ENCODE measurements at regions not wholly inside any gene's neighbourhood (a gene's known extent, or its start where the extent isn't known, plus 50 kb on each side); places are given as distances from the start of the nearest gene placed in this dataset.

GRCh38 chr11:97754976-97755375, 1265.8 kb upstream of the CNTN5 start:
- in situ Hi-C loops (cut with MboI; ENCODE audit: low sequenced_read_pairs in 4 of 4) (no loop called here), intact Hi-C loops (cut with DNase I; ENCODE audit: low total_unique reads) (no loop called here)
- no peaks in the 10 kb centered on the region for H3K27me3 ChIP-seq

GRCh38 chr11:97756571-97757335, 1264.0 kb upstream of the CNTN5 start:
- ATAC-seq (no peak), DNase-seq (no peak)
- Histone ChIP-seq H3K4me3 (no peak overlapping the region), H3K4me1 (no peaks in the 10 kb centered on the region), H3K9me3 (no peaks in the 10 kb centered on the region), H3K27ac (no peak overlapping the region), H3K27me3 (no peaks in the 10 kb centered on the region), H3K36me3 (no peaks in the 10 kb centered on the region)
- intact Hi-C loops (cut with DNase I; ENCODE audit: low total_unique reads) (no loop called here), in situ Hi-C loops (cut with MboI; ENCODE audit: low sequenced_read_pairs in 4 of 4) (no loop called here)
- no peak for TF ChIP-seq POLR2A (IDR thresholded peaks at IDR 0.05)
- no peak for TF ChIP-seq CTCF (IDR thresholded peaks at IDR 0.05 in 4 of 5, conservative IDR thresholded peaks at IDR 0.05 in 1 of 5)

More at GRCh38 chr11:97754976-97755375, 1265.8 kb upstream of the CNTN5 start:
- H3K4me1 ChIP-seq, result no peaks in the 10 kb centered on the region
- H3K27ac ChIP-seq, result no peak overlapping the region
- no peak overlapping the region for H3K4me3 ChIP-seq
- TF ChIP-seq POLR2A (IDR thresholded peaks at IDR 0.05) (no peak), CTCF (IDR thresholded peaks at IDR 0.05 in 4 of 5, conservative IDR thresholded peaks at IDR 0.05 in 1 of 5) (no peak)
- no peaks in the 10 kb centered on the region for H3K36me3 ChIP-seq
- DNase-seq (no peak), ATAC-seq (no peak)
- H3K9me3 ChIP-seq, result no peaks in the 10 kb centered on the region

- ATAC-seq (no peak), DNase-seq (no peak)
- in situ Hi-C loops (cut with MboI; ENCODE audit: low sequenced_read_pairs in 4 of 4) (no loop called here), intact Hi-C loops (cut with DNase I; ENCODE audit: low total_unique reads) (no loop called here)
- H3K27me3 ChIP-seq, result no peaks in the 10 kb centered on the region
- no peak overlapping the region for H3K4me3 ChIP-seq
- H3K27ac ChIP-seq, result no peak overlapping the region
- H3K4me1 ChIP-seq, result no peaks in the 10 kb centered on the region
- H3K36me3 ChIP-seq, result no peaks in the 10 kb centered on the region
- no peak for TF ChIP-seq CTCF (IDR thresholded peaks at IDR 0.05 in 4 of 5, conservative IDR thresholded peaks at IDR 0.05 in 1 of 5)
- no peak for TF ChIP-seq POLR2A (IDR thresholded peaks at IDR 0.05)
- H3K9me3 ChIP-seq, result no peaks in the 10 kb centered on the region
Measured at GRCh38 chr11:97761175-97761574, 1259.6 kb upstream of the CNTN5 start.

- intact Hi-C loops (cut with DNase I; ENCODE audit: low total_unique reads), result no loop called here
Measured at GRCh38 chr11:97764193-97764592, 1256.6 kb upstream of the CNTN5 start.

More at GRCh38 chr11:97764193-97764592, 1256.6 kb upstream of the CNTN5 start:
- Histone ChIP-seq H3K27me3 (no peaks in the 10 kb centered on the region), H3K4me1 (no peaks in the 10 kb centered on the region), H3K9me3 (no peaks in the 10 kb centered on the region), H3K4me3 (no peak overlapping the region), H3K27ac (no peak overlapping the region), H3K36me3 (no peaks in the 10 kb centered on the region)
- DNase-seq, result no peak
- in situ Hi-C loops (cut with MboI; ENCODE audit: low sequenced_read_pairs in 4 of 4), result no loop called here
- TF ChIP-seq CTCF (IDR thresholded peaks at IDR 0.05 in 4 of 5, conservative IDR thresholded peaks at IDR 0.05 in 1 of 5), result no peak
- no peak for TF ChIP-seq POLR2A (IDR thresholded peaks at IDR 0.05)
- no peak for ATAC-seq

Measured in gastrocnemius medialis (tissue), 4 donors.